ENCODE measurements at regions not wholly inside any gene's neighbourhood (a gene's known extent, or its start where the extent isn't known, plus 50 kb on each side); places are given as distances from the start of the nearest gene placed in this dataset.

DNA sequence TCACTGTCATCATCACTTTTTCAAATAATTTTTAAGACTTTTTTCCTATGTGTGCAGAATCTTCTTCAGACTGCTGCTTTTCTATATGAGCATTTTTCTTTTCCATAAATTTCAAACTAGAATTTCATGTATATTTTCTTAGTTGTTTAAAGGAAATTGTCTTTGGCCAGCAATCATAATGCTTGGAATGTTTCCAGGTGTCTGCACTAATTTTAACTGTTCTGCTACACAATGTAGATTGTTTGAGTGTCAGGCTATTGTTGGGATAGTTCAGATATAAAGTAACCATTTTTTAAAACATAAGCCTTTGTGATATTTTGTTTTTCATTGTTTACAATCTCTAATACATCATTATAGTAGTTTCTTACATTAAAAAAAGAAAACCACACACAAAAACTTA, 1418.5 kb downstream of the EFNB2 start:
- TF ChIP-seq, protein P1, sequence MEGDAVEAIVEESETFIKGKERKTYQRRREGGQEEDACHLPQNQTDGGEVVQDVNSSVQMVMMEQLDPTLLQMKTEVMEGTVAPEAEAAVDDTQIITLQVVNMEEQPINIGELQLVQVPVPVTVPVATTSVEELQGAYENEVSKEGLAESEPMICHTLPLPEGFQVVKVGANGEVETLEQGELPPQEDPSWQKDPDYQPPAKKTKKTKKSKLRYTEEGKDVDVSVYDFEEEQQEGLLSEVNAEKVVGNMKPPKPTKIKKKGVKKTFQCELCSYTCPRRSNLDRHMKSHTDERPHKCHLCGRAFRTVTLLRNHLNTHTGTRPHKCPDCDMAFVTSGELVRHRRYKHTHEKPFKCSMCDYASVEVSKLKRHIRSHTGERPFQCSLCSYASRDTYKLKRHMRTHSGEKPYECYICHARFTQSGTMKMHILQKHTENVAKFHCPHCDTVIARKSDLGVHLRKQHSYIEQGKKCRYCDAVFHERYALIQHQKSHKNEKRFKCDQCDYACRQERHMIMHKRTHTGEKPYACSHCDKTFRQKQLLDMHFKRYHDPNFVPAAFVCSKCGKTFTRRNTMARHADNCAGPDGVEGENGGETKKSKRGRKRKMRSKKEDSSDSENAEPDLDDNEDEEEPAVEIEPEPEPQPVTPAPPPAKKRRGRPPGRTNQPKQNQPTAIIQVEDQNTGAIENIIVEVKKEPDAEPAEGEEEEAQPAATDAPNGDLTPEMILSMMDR (IDR thresholded peaks at IDR 0.05; ENCODE audit: low read depth, low read length, poor library complexity, severe bottlenecking), result no peak
- TF ChIP-seq EZH2phosphoT487 (IDR thresholded peaks at IDR 0.05; ENCODE audit: borderline replicate concordance, low read length), result no peak
